Small intestine (tissue), 7 donors: ENCODE measurements at regions not wholly inside any gene's neighbourhood (a gene's known extent, or its start where the extent isn't known, plus 50 kb on each side); places are given as distances from the start of the nearest gene placed in this dataset.

Experiments used
- DNase-seq, 2 donors: peaks; one replicate each; pipeline versions ENCODE4 v3.0.0 to v3.0.0-alpha.2; 2013
- FAIRE-seq: peaks from 2 replicates; lab custom pipeline; 2012; peaks lifted over from hg19 to GRCh38; lab: Jason Lieb, UNC
- H3K27ac ChIP-seq, 3 donors: one replicate each; pipeline ENCODE4 v1.5.1; 2013; ENCODE audit warnings: low read length in 2 of 3, mild to moderate bottlenecking in 2 of 3, control low read depth in 1 of 3, inconsistent platforms in 1 of 3, low read depth in 1 of 3, moderate library complexity in 1 of 3
- H3K27me3 ChIP-seq, 3 donors: one replicate each; pipeline ENCODE4 v1.6.1; 2013; ENCODE audit warnings: low read length in 3 of 3, inconsistent platforms in 1 of 3; ENCODE audit not compliant: control insufficient read depth in 3 of 3, insufficient read depth in 3 of 3
- H3K36me3 ChIP-seq, 3 donors: one replicate each; pipeline ENCODE4 v1.6.1; 2013; ENCODE audit warnings: low read length in 3 of 3, inconsistent platforms in 1 of 3, low read depth in 1 of 3, mild to moderate bottlenecking in 1 of 3, moderate library complexity in 1 of 3; ENCODE audit not compliant: control insufficient read depth in 3 of 3, insufficient read depth in 2 of 3
- H3K4me1 ChIP-seq, 3 donors: one replicate each; pipeline ENCODE4 v1.6.1; 2013; ENCODE audit warnings: low read length in 2 of 3, inconsistent platforms in 1 of 3, low read depth in 1 of 3, mild to moderate bottlenecking in 1 of 3, moderate library complexity in 1 of 3; ENCODE audit not compliant: control insufficient read depth in 3 of 3, insufficient read depth in 2 of 3
- H3K4me3 ChIP-seq, 3 donors: one replicate each; pipeline ENCODE4 v1.5.1; 2013; ENCODE audit warnings: low read length in 3 of 3, control low read depth in 1 of 3, inconsistent platforms in 1 of 3, low read depth in 1 of 3, mild to moderate bottlenecking in 1 of 3, moderate library complexity in 1 of 3
- H3K9me3 ChIP-seq, 2 donors: one replicate each; pipeline ENCODE4 v1.6.1; 2013; ENCODE audit warnings: low read depth in 1 of 2, low read length in 1 of 2; ENCODE audit not compliant: control insufficient read depth in 2 of 2, insufficient read depth in 1 of 2
- WGBS, 3 donors: extraction: QIAGEN DNeasy Blood & Tissue Kit; methylation state at CpG; one replicate each; pipeline ENCODE4 v1.1.7; 2013; 5-methylcytosine and 5-hydroxymethylcytosine counted together
- donor health status: healthy with polysubstance abuse.
- donor health status: control.
- donor health status: control.
- donor health status: Bipolar disorder and iron deficiency.
- donor health status: healthy.

DNA sequence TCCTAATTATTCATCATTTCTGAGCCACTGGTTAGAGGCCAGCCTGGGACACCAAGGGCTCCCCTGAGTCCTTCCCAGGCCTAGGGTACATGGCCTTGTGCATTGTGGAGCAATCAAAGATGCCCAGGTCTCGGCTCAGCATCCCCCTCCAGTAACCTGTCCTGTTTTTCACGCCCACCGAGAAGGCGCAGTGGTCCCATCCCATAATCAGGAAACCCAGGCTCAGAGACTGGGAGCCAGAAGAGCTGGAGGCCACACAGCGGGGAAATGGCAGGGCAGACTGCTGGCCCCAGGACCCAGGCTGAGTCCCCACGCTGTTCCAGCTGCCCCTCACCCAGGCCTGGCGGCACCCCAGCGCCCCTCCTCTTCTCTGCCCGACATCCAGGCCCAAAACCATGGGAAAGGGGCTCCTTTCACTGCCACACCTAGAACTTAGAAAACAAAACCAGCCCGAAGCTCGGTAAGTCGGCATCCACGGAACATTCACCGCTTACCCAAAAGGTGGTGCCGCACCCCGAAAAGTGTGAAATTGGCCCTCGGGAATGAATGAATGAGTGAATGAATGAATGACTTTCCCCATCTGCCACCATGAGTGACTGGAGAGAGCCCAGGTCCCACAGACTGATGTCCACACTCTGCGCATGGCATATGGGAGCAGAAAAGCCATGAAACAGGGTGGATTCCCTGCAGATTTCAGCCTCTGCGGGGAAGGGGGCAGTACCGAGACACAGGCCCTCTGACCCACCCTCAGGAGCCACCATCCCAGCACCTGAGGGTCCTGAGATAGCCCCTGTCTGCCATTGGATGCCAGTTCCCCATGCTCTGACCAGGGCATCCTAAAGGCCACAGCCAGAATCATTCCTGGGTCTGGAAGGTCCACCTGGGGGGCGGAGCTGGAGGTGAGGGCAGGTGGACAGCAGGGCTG lies 132.5 kb downstream of the OLFM1 start:
- Histone ChIP-seq H3K36me3 (no peaks in the 10 kb centered on the region), H3K4me1 (no peaks in the 10 kb centered on the region), H3K9me3 (no peaks in the 10 kb centered on the region), H3K4me3 (no peak overlapping the region), H3K27me3 (peaks cover 0 to 14% (median 0%) of the 10 kb centered on the region in 3 donors), H3K27ac (no peak overlapping the region)
- 85 to 94% (median 90%) methylated on average over 21 of the region's 21 CpGs for WGBS, 3 donors
- FAIRE-seq: no peak
- no peak for DNase-seq

DNA sequence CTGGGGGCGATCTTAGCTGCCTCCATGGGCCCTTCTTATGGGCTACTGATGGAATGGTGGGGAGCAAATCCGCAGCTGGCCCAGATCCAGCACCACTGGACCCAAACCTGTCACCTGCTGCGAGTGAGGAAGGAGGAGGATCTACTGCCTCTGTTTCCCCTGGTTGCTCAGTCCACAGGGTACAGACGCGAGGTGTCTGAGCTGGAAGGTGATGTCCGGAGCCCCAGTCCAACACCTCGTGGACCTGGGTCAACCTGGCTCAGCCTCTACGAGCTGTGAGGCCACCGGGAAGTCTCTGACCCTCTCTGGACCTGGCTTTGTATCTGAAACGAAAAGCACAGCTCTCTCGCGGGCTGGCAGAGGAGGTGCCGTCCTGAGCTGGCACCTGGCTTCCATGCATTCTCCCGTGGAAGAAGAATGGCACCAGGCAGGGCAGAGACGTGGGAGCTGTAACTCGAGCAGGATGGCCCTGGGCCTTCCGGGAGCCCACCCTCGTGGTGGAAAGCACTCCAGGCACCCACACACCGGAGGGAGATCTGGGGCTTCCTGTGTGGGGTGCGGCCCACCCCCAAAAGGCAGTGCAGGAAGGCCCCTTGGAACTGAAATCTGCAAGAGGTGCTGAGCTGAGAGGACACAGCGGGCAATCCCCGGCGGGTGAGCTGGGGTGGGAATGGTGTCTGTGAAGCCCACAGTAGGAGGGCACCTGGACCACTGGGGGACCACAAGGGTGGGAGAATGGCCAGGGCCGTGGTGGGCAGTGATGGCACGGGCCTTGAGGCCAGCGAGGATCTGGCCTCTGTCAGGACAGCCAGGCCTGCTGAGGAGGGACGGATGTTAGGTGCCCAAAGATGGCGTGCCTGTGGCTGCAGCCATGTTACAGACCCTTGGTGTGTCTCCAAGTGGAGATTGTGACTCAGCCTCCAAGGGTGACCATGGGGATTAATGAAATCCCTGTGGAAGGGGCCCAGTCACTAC lies 133.4 kb downstream of the OLFM1 start:
- FAIRE-seq (no peak), DNase-seq (no peak)
- Histone ChIP-seq H3K27me3 (peaks cover 0 to 14% (median 0%) of the 10 kb centered on the region in 3 donors), H3K9me3 (no peaks in the 10 kb centered on the region), H3K27ac (no peak overlapping the region), H3K4me3 (no peak overlapping the region), H3K4me1 (no peaks in the 10 kb centered on the region), H3K36me3 (no peaks in the 10 kb centered on the region)
- WGBS, 3 donors: 67 to 85% (median 69%) methylated on average over 27 to 28 of the region's 28 CpGs

DNA sequence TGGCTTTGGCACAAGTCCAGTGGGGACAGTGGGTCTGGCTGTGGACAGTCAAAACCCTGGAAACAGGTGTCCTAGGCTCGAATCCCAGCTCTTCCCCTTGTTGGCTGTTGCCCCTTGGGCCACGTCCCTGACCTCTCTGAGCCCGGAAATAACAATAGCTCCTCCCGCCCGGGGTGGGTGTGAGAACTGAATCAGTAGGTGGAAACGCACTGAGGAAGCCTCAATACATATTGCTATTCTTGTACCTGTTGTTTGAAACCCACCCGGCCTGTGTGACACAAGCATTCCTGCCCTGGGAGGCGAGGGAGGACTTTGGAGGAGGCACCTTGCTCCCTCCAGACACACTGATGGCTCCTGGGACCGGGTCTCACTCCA lies 134.1 kb downstream of the OLFM1 start:
- Histone ChIP-seq H3K9me3 (no peaks in the 10 kb centered on the region), H3K4me1 (no peaks in the 10 kb centered on the region), H3K36me3 (no peaks in the 10 kb centered on the region), H3K27ac (no peak overlapping the region), H3K27me3 (peaks cover 0 to 11% (median 0%) of the 10 kb centered on the region in 3 donors), H3K4me3 (no peak overlapping the region)
- no peak for DNase-seq
- 47 to 69% (median 56%) methylated on average over 9 of the region's 9 CpGs for WGBS, 3 donors
- no peak for FAIRE-seq

DNA sequence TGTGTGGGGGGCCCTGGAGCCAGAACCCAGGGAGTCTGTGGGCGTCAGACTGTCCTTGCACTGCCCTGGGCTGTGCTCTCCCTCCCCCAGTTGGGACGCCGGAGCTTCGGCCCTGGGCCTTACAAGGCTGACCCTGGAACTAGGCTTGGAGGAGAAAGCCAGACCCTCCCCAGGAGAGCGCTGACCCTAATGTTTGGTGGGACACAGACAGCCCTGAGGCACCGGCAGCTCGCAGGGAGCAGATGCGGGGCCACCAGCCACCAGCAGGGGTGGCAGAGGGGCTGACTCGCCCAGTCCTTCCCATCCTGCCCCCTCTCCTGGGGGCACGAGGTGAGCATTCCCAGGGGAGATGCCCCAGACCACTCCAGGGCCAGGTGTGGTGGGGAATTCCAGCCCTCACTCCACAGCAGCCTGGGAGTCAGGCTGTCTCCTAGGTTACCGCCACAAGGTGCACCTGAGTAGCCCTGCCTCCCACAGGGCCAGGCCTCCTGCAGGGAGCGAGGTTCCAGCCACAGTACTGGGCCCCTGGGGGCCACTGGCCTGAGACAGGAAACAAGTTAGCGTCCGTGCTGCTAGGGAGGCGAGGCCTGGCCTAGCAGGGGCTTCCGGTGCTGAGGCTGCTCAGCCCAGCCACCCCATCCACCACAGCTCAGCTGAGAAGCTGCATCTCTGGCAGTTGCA lies 134.6 kb downstream of the OLFM1 start:
- H3K27me3 ChIP-seq: peaks cover 0 to 11% (median 0%) of the 10 kb centered on the region in 3 donors
- no peak overlapping the region for H3K27ac ChIP-seq
- H3K9me3 ChIP-seq: no peaks in the 10 kb centered on the region
- H3K36me3 ChIP-seq: no peaks in the 10 kb centered on the region
- FAIRE-seq (no peak), DNase-seq (no peak)
- 40 to 63% (median 51%) methylated on average over 15 to 16 of the region's 16 CpGs for WGBS, 3 donors
- no peak overlapping the region for H3K4me3 ChIP-seq
- H3K4me1 ChIP-seq: no peaks in the 10 kb centered on the region

DNA sequence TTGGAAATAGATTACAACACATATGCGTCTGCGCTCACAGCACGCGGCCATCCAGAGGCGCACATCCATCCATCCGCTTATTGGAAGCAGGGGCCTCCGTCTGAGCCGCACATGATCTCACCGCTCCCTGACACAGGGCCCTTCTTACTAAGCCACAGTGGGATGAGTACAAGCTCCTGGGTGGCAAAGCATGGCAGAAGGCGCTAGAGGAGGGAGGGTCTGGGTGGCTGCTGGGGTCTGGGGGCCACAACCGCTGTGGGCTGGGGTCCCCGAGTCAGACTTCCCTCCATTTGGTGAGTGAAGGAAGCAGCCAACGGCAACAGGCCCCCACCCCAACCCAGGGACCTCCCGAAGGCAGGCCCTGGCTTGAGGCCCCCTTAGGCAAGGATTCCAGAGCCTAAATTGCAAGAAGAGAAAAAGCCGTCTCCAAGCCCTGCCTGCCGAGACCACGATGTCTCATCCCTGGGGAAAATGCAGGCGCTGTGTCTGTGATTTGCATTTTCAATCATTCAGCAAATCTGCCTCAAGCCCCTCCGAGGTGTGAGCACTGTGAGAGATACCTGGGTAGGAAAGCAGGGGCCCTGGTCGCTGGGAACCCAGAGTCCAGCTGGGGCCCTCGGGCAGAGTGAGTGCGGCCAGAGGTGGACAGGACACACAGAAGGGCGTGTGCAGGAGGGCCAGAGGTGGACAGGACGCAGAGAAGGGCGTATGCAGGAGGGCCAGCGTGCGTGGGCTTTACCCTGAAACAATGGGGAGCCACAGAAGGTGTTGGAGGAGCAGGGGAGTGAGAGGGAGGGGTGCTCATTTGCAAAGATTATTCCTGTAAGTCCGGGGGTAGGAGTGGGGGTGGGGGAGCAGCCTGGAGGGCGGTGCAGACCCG lies 135.7 kb downstream of the OLFM1 start:
- Histone ChIP-seq H3K27ac (no peak overlapping the region), H3K27me3 (peaks cover 0 to 6% (median 0%) of the 10 kb centered on the region in 3 donors), H3K36me3 (no peaks in the 10 kb centered on the region), H3K4me1 (no peaks in the 10 kb centered on the region), H3K4me3 (no peak overlapping the region), H3K9me3 (no peaks in the 10 kb centered on the region)
- FAIRE-seq (no peak), DNase-seq (no peak)
- WGBS, 3 donors: 55 to 73% (median 69%) methylated on average over 29 to 30 of the region's 30 CpGs

DNA sequence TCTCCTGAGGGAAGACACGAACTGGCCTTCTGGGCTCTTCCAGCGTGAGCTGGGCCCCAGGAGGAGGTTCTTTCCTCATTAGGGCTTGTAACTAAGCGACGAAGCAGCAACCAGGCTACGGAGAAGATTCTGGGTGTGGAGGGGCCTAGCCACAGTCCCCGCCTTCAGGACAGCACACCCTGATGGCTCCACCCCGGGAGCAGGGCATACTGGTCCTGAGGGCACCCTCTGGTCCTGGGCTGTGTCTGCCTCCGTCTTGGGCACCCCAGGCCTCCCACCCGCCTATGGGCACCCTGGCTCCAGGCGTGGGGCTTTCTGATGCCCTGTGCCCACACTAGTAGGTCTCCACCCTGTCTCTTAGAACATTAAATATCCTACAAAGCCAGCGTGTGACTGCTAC lies 136.4 kb downstream of the OLFM1 start:
- H3K9me3 ChIP-seq: no peaks in the 10 kb centered on the region
- H3K36me3 ChIP-seq: no peaks in the 10 kb centered on the region
- no peaks in the 10 kb centered on the region for H3K4me1 ChIP-seq
- DNase-seq (no peak), FAIRE-seq (no peak)
- no peak overlapping the region for H3K4me3 ChIP-seq
- H3K27ac ChIP-seq: no peak overlapping the region
- H3K27me3 ChIP-seq: peaks cover 0 to 2% (median 0%) of the 10 kb centered on the region in 3 donors
- WGBS, 3 donors: 52 to 75% (median 58%) methylated on average over 10 to 11 of the region's 11 CpGs

DNA sequence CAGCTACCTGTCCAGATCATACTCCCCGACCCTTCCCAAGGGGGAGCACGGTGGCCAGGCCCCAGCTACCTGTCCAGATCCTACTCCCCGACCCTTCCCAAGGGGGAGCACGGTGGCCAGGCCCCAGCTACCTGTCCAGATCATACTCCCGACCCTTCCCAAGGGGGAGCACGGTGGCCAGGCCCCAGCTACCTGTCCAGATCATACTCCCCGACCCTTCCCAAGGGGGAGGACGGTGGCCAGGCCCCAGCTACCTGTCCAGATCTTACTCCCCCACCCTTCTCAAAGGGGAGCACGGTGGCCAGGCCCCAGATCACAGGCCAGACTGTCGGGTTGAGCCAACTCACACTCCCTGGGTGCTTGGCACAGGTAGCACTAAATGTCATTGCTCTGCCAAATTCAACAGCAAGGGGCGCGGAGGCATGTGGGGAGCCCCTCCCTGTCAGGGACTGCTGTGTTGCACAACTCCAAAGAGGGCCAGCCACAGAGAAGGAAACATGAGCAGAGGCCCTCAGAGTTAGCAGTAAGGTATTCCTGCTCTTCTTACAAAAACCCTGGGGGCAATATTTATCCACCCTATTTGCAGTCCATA lies 136.9 kb downstream of the OLFM1 start:
- Histone ChIP-seq H3K4me3 (no peak overlapping the region), H3K9me3 (no peaks in the 10 kb centered on the region), H3K4me1 (no peaks in the 10 kb centered on the region), H3K36me3 (no peaks in the 10 kb centered on the region), H3K27me3 (no peaks in the 10 kb centered on the region), H3K27ac (no peak overlapping the region)
- DNase-seq: no peak
- FAIRE-seq: no peak
- WGBS, 3 donors: 51 to 77% (median 61%) methylated on average over 11 to 12 of the region's 12 CpGs
